ELF-1 (cell line): ENCODE measurements at regions not wholly inside any gene's neighbourhood (a gene's known extent, or its start where the extent isn't known, plus 50 kb on each side); places are given as distances from the start of the nearest gene placed in this dataset.
"Not testable (repeated sequence)": the region's sequence is repeated elsewhere in the genome, so short reads cannot be mapped to it uniquely, and the experiment has no call there.

ENCODE experiments used
- DNase-seq: peaks from one replicate; pipeline ENCODE4 v3.0.0-alpha.2; 2016; ENCODE audit warnings: low read depth, low spot score

- DNase-seq, result no peak
Measured at GRCh38 chr3:72280876-72281275, 495.9 kb upstream of the PROK2 start.

DNA sequence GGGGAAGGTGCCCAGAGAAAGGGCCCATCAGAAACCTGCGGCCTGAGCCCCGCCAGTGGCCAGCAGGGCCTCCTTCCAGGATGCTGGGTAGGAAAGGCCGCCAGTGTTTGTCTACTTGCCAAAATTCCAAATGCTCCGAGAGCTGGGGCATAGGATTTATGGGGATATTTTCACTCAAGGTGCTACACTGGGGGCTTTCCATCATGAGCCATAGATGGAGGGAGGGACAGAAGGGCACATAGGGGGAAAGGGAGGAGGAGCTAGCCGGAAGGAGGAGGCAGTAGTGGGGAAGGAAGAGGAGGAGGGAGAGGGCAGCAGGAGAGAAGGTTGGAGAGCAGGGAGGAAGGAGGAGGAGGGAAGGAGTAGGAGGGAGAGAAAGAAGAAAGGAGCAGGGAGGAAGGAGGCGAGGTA is 494.7 kb upstream of the PROK2 start:
- no peak for DNase-seq

- DNase-seq, result no peak
Measured at GRCh38 chr3:72279068-72279604, 494.2 kb upstream of the PROK2 start.

DNA sequence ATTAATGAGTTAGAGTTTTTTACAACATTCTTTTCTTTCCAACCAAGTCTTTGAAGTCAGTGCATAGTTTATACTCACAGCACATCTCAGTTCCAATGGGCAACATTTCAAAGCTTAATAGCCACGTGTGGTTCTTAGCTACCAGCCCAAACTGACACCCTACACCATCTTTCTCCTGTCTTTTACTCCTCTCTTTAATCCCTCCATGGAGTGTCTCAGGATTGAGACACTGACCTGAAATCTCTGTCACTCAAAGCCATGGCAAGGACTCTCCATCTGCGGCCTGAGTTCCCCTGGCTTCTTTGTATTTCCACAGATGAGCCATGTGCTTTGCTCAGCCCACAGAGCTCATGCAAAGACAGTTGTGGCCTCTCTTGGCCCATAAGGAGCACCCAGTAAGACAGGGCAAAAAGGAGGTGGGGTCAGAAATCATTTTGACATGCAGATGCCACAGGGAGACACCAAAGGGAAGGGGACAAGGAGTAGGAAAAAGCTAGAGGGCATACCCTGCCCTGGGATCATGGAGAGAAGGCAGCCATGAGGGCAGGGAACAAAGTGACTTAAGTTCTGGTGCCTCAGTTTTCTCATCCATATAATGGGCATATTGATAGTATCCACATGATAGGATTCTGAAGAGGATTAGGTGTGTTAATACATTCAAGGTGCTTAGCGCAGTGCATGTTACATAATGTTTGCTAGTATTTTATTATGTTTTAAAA is 493.6 kb upstream of the PROK2 start:
- no peak for DNase-seq

DNA sequence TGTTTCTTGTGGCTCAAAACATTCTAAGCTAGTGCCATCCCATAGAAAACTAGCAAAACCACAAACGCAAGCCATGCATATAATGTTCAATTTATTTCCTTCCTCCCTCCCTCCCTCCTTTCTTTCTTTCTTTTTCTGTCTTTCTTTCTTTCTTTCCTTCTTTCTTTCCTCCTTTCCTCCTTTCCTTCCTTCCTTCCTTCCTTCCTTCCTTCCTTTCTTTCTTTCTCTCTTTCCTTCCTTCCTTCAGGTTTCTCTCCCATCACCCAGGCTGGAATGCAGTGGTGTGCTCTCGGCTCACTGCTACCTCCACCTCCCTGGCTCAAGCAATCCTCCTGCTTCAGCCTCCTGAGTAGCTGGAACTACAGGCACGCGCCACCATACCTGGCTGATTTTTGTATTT is 492.8 kb upstream of the PROK2 start:
- DNase-seq, result no peak

- DNase-seq, result no peak
Measured at GRCh38 chr3:72276806-72277205, 491.9 kb upstream of the PROK2 start.

DNA sequence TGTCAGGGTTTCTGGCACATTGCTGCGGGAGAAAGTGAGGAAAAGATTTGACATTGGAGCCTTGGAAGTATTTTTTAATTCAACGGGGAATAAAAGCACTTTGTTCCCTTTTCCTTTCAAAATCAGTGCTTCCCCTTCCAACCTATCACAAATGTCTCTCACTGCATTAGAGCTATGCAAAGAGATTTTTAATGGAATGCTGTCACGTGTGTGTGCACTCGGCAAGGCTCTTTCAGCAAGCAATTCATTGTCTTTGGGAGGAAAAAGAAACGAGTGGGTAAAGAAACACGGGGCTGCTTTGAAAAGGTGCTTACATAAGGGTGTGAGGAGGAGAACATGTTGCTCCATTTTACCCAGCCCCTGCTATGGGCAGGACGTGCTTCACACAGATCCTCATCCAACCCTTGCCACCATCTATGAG is 490.4 kb upstream of the PROK2 start:
- no peak for DNase-seq

GRCh38 chr3:72274493-72275330 is 489.8 kb upstream of the PROK2 start:
- DNase-seq, result peak; percentile 40

DNA sequence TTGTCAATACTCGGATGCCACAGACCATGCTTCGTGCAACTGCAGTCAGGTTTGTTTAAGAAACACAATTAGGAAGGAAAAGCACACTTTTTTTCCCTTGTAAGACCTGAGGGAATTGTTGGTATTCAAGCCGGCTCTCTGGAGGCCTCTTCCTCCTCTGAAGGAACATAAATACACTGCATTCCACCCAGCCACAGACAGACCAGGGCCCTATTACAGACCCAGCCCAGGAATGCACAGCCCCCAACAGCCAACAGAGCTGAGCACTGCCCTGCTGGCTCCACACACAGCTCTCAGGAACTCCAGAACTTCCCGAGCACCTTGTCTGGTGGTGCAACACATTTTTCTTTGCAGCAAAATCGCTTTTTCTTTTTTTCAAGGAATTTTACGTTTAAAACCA is 488.7 kb upstream of the PROK2 start:
- DNase-seq, result peak; percentile 95

- no peak for DNase-seq
Measured at GRCh38 chr3:72272356-72272755, 487.4 kb upstream of the PROK2 start.

- DNase-seq, result no peak
Measured at GRCh38 chr3:72271923-72272322, 487.0 kb upstream of the PROK2 start.

- DNase-seq, result no peak
Measured at GRCh38 chr3:72271216-72271615, 486.3 kb upstream of the PROK2 start.

GRCh38 chr3:72270730-72271129 is 485.8 kb upstream of the PROK2 start:
- DNase-seq, result no peak

- DNase-seq, result peak; percentile 56
Measured at GRCh38 chr3:72270072-72270681, 485.2 kb upstream of the PROK2 start.

- DNase-seq, result no peak
Measured at GRCh38 chr3:72269475-72269874, 484.5 kb upstream of the PROK2 start.

DNA sequence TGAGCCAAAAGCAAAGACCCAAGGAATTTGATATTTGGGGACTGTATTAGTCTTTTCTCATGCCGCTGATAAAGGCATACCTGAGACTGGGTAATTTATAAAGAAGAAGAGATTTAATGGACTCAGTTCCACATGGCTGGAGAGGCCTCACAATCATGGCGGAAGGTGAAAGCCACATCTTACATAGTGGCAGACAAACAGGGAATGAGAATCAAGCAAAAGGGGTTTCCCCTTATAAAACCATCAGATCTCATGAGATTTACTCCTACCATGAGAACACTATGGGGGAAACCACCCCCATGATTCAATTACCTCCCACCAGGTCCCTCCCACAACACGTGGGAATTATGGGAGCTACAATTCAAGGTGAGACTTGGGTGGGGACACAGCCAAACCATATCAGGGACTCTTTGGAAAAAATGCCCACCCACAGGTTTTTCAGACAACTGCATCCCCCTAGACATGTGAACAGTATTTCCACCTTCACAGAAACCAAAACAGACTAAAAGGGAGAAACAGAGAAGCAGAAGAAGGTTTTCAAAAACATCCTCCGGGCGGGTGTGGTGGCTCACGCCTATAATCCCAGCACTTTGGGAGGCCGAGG is 482.1 kb upstream of the PROK2 start:
- DNase-seq, result not testable (repeated sequence)

GRCh38 chr3:72266016-72266370 is 481.0 kb upstream of the PROK2 start:
- no peak for DNase-seq

GRCh38 chr3:72265256-72266015 is 480.5 kb upstream of the PROK2 start:
- DNase-seq, result peak; percentile 32

DNA sequence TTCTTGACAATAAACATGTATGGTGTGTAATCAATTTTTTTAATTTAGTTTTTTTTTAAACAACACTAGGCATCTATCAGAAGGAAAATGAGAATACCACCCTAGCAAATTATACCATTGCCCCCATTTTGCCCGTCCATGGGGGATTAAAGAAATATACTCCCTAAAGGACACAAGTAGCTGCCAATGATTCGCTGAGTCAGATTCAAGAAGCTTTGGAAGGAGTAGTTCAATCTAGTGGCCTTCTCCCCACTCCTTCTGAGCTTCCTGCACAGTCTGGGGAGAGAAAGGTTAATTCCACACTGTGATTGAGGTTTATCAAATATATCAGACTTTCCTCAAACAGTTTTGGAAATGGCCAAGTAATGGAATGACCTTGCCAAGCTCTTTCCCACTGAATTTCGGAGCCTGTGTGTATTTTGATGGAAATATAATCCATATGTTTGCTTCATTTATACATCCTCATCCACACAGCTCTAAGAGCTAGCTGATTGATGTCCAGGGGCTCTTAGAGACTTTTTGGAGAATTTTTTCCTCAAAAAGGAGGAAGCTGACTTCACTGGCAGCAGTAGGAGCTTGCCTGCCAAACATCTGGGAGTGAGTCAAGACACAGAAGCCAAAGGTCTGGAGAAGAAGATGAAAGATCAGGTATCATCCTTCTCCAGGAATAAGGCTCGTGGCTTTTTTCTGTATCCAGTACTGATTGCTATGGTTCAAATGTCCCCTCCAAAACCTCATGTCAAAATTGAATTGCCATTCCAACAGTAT is 478.5 kb upstream of the PROK2 start:
- DNase-seq, result no peak

- no peak for DNase-seq
Measured at GRCh38 chr3:72262736-72263135, 477.8 kb upstream of the PROK2 start.
